ENCODE measurements at regions not wholly inside any gene's neighbourhood (a gene's known extent, or its start where the extent isn't known, plus 50 kb on each side); places are given as distances from the start of the nearest gene placed in this dataset.

DNA sequence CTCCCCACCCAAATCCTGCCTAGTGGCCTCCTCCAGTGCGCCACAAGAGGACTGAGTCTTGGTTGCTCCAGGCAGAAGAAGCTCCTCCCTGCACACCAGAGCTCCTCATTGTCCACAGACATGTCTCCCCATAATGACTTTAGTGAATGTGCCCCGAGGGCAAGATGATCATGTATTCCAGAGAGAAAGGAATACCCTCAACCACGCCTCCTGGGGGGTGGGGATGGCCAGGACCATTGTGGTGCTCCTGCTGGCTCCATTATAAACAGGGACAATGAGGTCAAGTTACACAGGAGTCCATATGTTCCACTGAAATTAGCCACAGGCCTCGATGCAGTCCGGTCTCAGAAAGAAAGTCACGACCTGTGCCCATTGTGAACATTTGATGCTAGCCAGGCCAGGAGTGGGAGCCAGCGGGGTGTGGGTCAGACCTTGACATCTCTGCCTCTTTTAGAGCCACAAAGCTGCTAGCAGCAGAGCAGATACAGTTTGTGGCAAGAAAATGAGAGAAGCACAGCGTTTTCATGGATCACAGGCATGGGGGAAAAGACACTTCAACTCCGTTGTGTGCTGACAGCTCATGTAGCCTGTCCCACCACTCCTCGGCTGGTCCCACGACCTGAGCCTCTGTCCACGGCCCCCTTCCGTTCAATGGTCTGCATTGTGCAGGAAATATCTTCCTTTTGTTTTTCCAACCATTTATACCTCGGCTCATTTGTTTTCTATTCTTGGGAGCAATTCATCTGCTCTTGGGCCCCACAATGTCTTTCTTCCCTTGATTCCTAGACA lies 70.7 kb upstream of the FZD7 start:
- H3K9me3 ChIP-seq (ENCODE audit: low read depth), result no peaks in the 10 kb centered on the region
- no peaks in the 10 kb centered on the region for H3K36me3 ChIP-seq (replicated peaks; ENCODE audit: insufficient read depth, low read depth)
- H3K4me1 ChIP-seq (ENCODE audit: insufficient read depth), result peaks cover 8% of the 10 kb centered on the region
- H3K27ac ChIP-seq, result no peak overlapping the region
- H3K4me3 ChIP-seq, result no peak overlapping the region
- no peaks in the 10 kb centered on the region for H3K27me3 ChIP-seq
- H2AFZ ChIP-seq, result no peak overlapping the region
- no peak for DNase-seq (ENCODE audit: low spot score)
- no peaks in the 10 kb centered on the region for H3K9me2 ChIP-seq (replicated peaks; ENCODE audit: insufficient read depth)
- TF ChIP-seq, protein P1, sequence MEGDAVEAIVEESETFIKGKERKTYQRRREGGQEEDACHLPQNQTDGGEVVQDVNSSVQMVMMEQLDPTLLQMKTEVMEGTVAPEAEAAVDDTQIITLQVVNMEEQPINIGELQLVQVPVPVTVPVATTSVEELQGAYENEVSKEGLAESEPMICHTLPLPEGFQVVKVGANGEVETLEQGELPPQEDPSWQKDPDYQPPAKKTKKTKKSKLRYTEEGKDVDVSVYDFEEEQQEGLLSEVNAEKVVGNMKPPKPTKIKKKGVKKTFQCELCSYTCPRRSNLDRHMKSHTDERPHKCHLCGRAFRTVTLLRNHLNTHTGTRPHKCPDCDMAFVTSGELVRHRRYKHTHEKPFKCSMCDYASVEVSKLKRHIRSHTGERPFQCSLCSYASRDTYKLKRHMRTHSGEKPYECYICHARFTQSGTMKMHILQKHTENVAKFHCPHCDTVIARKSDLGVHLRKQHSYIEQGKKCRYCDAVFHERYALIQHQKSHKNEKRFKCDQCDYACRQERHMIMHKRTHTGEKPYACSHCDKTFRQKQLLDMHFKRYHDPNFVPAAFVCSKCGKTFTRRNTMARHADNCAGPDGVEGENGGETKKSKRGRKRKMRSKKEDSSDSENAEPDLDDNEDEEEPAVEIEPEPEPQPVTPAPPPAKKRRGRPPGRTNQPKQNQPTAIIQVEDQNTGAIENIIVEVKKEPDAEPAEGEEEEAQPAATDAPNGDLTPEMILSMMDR (IDR thresholded peaks at IDR 0.05; ENCODE audit: poor library complexity), result no peak
- TF ChIP-seq EZH2phosphoT487 (IDR thresholded peaks at IDR 0.05; ENCODE audit: low read depth, severe bottlenecking, unreplicated experiment) (no peak), EZH2 (IDR thresholded peaks at IDR 0.05; ENCODE audit: borderline replicate concordance) (no peak)
- WGBS (ENCODE audit: low lambda C conversion rate, missing lambda C conversion rate), result 77% methylated on average over 14 of the region's 14 CpGs
- H3K4me2 ChIP-seq, result no peak overlapping the region
- no peaks in the 10 kb centered on the region for H4K20me1 ChIP-seq (ENCODE audit: insufficient read depth, poor library complexity, severe bottlenecking)
- no peaks in the 10 kb centered on the region for H3K79me2 ChIP-seq

DNA sequence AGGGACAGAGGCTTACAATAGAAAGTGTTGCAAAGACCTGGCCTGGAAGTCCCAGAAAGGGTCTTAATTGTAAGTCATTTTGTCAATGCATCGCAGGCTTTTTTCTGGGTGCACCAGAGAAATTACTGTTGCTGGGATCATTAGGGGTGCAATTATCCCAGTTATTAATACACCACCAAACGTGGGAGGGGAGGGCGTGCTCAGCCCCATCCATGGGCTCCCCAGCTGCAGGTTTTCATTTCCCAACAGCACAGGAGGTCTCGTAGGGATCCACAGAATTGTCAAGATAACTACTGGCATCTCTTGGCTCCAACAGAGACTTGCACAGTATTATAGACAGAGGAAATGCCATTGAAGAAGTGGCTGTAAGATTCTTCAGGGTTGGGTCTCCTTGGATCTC lies 69.6 kb upstream of the FZD7 start:
- Histone ChIP-seq H3K4me3 (no peak overlapping the region), H3K4me1 (ENCODE audit: insufficient read depth) (peaks cover 13% of the 10 kb centered on the region), H3K79me2 (no peaks in the 10 kb centered on the region), H3K36me3 (replicated peaks; ENCODE audit: insufficient read depth, low read depth) (no peaks in the 10 kb centered on the region), H2AFZ (no peak overlapping the region), H3K27ac (no peak overlapping the region), H4K20me1 (ENCODE audit: insufficient read depth, poor library complexity, severe bottlenecking) (no peaks in the 10 kb centered on the region), H3K9me3 (ENCODE audit: low read depth) (no peaks in the 10 kb centered on the region), H3K27me3 (no peaks in the 10 kb centered on the region), H3K9me2 (replicated peaks; ENCODE audit: insufficient read depth) (no peaks in the 10 kb centered on the region), H3K4me2 (no peak overlapping the region)
- DNase-seq (ENCODE audit: low spot score), result no peak
- 93% methylated on average over 4 of the region's 4 CpGs for WGBS (ENCODE audit: low lambda C conversion rate, missing lambda C conversion rate)
- TF ChIP-seq EZH2phosphoT487 (IDR thresholded peaks at IDR 0.05; ENCODE audit: low read depth, severe bottlenecking, unreplicated experiment) (no peak), EZH2 (IDR thresholded peaks at IDR 0.05; ENCODE audit: borderline replicate concordance) (no peak)
- TF ChIP-seq, protein P1 (IDR thresholded peaks at IDR 0.05; ENCODE audit: poor library complexity), result no peak

DNA sequence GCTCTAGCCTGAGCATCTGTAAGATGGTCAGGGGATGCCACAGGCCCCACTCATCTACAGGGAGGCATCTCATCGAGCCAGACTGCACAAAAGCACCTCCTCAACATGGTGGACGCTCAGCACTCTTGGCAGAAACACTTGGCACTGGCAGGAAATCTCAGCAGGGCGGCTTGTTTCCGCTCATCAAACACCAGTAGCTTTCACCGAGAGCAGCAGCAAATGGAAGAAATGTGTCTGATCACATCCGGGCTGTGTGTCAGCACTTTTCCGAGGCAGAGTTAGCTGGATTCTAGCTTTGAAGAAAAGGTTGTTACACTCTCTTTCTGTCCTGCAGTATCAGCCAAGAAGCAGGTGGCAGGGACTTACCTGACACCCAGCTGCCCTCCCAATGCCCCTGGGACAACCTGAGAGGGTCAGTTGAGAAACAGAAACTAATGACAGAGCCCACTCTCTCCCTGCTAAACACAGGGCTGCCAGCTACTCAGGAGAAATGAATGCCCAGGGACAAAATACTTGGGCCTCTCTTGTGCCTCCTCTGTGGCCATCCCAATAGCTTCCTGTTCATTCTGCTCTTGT lies 68.9 kb upstream of the FZD7 start:
- TF ChIP-seq, protein P1 (IDR thresholded peaks at IDR 0.05; ENCODE audit: poor library complexity), result no peak
- TF ChIP-seq EZH2 (IDR thresholded peaks at IDR 0.05; ENCODE audit: borderline replicate concordance) (no peak), EZH2phosphoT487 (IDR thresholded peaks at IDR 0.05; ENCODE audit: low read depth, severe bottlenecking, unreplicated experiment) (no peak)
- Histone ChIP-seq H3K4me3 (no peak overlapping the region), H3K27me3 (no peaks in the 10 kb centered on the region), H2AFZ (no peak overlapping the region), H3K27ac (no peak overlapping the region), H4K20me1 (ENCODE audit: insufficient read depth, poor library complexity, severe bottlenecking) (no peaks in the 10 kb centered on the region), H3K79me2 (no peaks in the 10 kb centered on the region), H3K4me2 (no peak overlapping the region), H3K9me3 (ENCODE audit: low read depth) (no peaks in the 10 kb centered on the region), H3K4me1 (ENCODE audit: insufficient read depth) (peaks cover 13% of the 10 kb centered on the region), H3K36me3 (replicated peaks; ENCODE audit: insufficient read depth, low read depth) (no peaks in the 10 kb centered on the region), H3K9me2 (replicated peaks; ENCODE audit: insufficient read depth) (no peaks in the 10 kb centered on the region)
- DNase-seq (ENCODE audit: low spot score), result no peak
- WGBS (ENCODE audit: low lambda C conversion rate, missing lambda C conversion rate), result 86% methylated on average over 7 of the region's 7 CpGs

All from hepatocyte (in vitro differentiated cells).